Mesenchymal stem cell (in vitro differentiated cells and primary cell): ENCODE measurements at regions not wholly inside any gene's neighbourhood (a gene's known extent, or its start where the extent isn't known, plus 50 kb on each side); places are given as distances from the start of the nearest gene placed in this dataset.

Experiments used
- DNase-seq: peaks from one replicate; pipeline ENCODE4 v3.0.0-alpha.2; 2013
- H2AFZ ChIP-seq: one replicate; pipeline ENCODE4 v1.6.1; 2013; ENCODE audit warnings: low read depth, mild to moderate bottlenecking, control low read depth, inconsistent platforms, low read length, moderate library complexity
- H2AK5ac ChIP-seq: 2 replicates; pipeline ENCODE4 v1.6.1; 2013; ENCODE audit warnings: low read length, moderate library complexity, mild to moderate bottlenecking, inconsistent platforms; ENCODE audit not compliant: severe bottlenecking
- H2BK120ac ChIP-seq: one replicate; pipeline ENCODE4 v1.6.1; 2013; ENCODE audit warnings: low read depth, mild to moderate bottlenecking, inconsistent platforms, low read length, moderate library complexity
- H2BK12ac ChIP-seq, 2 experiments: one replicate each; pipeline ENCODE4 v1.6.1; 2013; ENCODE audit warnings: inconsistent platforms in 2 of 2, low read length in 2 of 2, mild to moderate bottlenecking in 2 of 2, moderate library complexity in 2 of 2, control low read depth in 1 of 2
- H2BK15ac ChIP-seq: one replicate; pipeline ENCODE4 v1.6.1; 2013; ENCODE audit warnings: mild to moderate bottlenecking, low read depth, inconsistent platforms; ENCODE audit not compliant: poor library complexity, severe bottlenecking
- H2BK5ac ChIP-seq: 2 replicates; pipeline ENCODE4 v1.6.1; 2013; ENCODE audit warnings: low read depth, mild to moderate bottlenecking, low read length, control low read depth, inconsistent platforms; ENCODE audit not compliant: poor library complexity, severe bottlenecking
- H3K14ac ChIP-seq, 2 experiments: one replicate each; pipeline ENCODE4 v1.6.1; 2013; ENCODE audit warnings: inconsistent platforms in 2 of 2, low read length in 2 of 2, control low read depth in 1 of 2, mild to moderate bottlenecking in 1 of 2, moderate library complexity in 1 of 2
- H3K18ac ChIP-seq, 2 experiments: one replicate each; pipeline ENCODE4 v1.6.1; 2013; ENCODE audit warnings: inconsistent platforms in 2 of 2, low read length in 2 of 2, control low read depth in 1 of 2, low read depth in 1 of 2, mild to moderate bottlenecking in 1 of 2
- H3K23ac ChIP-seq, 2 experiments: one replicate each; pipeline ENCODE4 v1.6.1; 2013; ENCODE audit warnings: inconsistent platforms in 2 of 2, low read length in 2 of 2, mild to moderate bottlenecking in 2 of 2, moderate library complexity in 2 of 2, control low read depth in 1 of 2
- H3K27ac ChIP-seq: 2 replicates; pipeline ENCODE4 v1.5.1; 2013; ENCODE audit warnings: mild to moderate bottlenecking, moderate library complexity, low read length, control low read depth, inconsistent platforms; ENCODE audit not compliant: poor library complexity, severe bottlenecking
- H3K27me3 ChIP-seq, 2 experiments: 2 replicates each; pipeline versions ENCODE4 v1.6.1 to v1.7.0; 2013; ENCODE audit warnings: low read length in 2 of 2, mild to moderate bottlenecking in 2 of 2, moderate library complexity in 2 of 2, control low read depth in 1 of 2, inconsistent platforms in 1 of 2; ENCODE audit not compliant: control insufficient read depth in 1 of 2, insufficient read depth in 1 of 2
- H3K36me3 ChIP-seq, 2 experiments: 2 replicates each; pipeline versions ENCODE4 v1.6.1 to v1.7.0; 2013; ENCODE audit warnings: low read length in 2 of 2, control low read depth in 1 of 2, inconsistent platforms in 1 of 2, low read depth in 1 of 2, mild to moderate bottlenecking in 1 of 2; ENCODE audit not compliant: insufficient read depth in 2 of 2, control insufficient read depth in 1 of 2
- H3K4ac ChIP-seq, 2 experiments: one replicate each; pipeline ENCODE4 v1.6.1; 2013; ENCODE audit warnings: inconsistent platforms in 2 of 2, low read length in 2 of 2, mild to moderate bottlenecking in 2 of 2, moderate library complexity in 2 of 2, control low read depth in 1 of 2, low read depth in 1 of 2
- H3K4me1 ChIP-seq: 2 replicates; pipeline ENCODE4 v1.6.1; 2013; ENCODE audit warnings: low read depth, low read length, control low read depth; ENCODE audit not compliant: control insufficient read depth, insufficient read depth
- H3K4me2 ChIP-seq: 2 replicates; pipeline ENCODE4 v1.6.1; 2013; ENCODE audit warnings: low read length, mild to moderate bottlenecking, inconsistent platforms; ENCODE audit not compliant: poor library complexity, severe bottlenecking
- H3K4me3 ChIP-seq, 2 experiments: 2 replicates each; pipeline versions ENCODE4 v1.5.1 to v1.7.0; 2013; ENCODE audit warnings: low read length in 2 of 2, mild to moderate bottlenecking in 2 of 2, control low read depth in 1 of 2, low read depth in 1 of 2; ENCODE audit not compliant: insufficient read depth in 1 of 2
- H3K79me1 ChIP-seq: replicated peaks from 2 replicates; pipeline ENCODE4 v1.6.1; 2013; ENCODE audit warnings: mild to moderate bottlenecking, control low read depth, low read length, inconsistent platforms; ENCODE audit not compliant: poor library complexity, severe bottlenecking
- H3K9ac ChIP-seq: 2 replicates; pipeline ENCODE4 v1.7.0; 2013; ENCODE audit warnings: mild to moderate bottlenecking, low read length, moderate library complexity
- H3K9me3 ChIP-seq: 2 replicates; pipeline ENCODE4 v1.7.0; 2013; ENCODE audit warnings: mild to moderate bottlenecking, low read length; ENCODE audit not compliant: control insufficient read depth
- H4K8ac ChIP-seq: one replicate; pipeline ENCODE4 v1.6.1; 2013; ENCODE audit warnings: inconsistent platforms, mild to moderate bottlenecking, low read length, moderate library complexity
- H4K91ac ChIP-seq: one replicate; pipeline ENCODE4 v1.6.1; 2013; ENCODE audit warnings: mild to moderate bottlenecking, low read length, inconsistent platforms
- WGBS: methylation state at CpG from one replicate; pipeline ENCODE4 v1.1.7; 2013; ENCODE audit warnings: mixed read lengths; 5-methylcytosine and 5-hydroxymethylcytosine counted together

GRCh38 chr16:62546701-62547100 is 510.5 kb upstream of the CDH8 start:
- Histone ChIP-seq H3K4ac (no peak overlapping the region), H3K4me3 (no peak overlapping the region), H3K79me1 (no peaks in the 10 kb centered on the region), H2BK15ac (no peak overlapping the region), H3K18ac (no peak overlapping the region), H3K9me3 (peaks cover 6% of the 10 kb centered on the region), H2BK120ac (no peak overlapping the region), H2BK12ac (no peak overlapping the region), H4K8ac (no peak overlapping the region), H3K4me2 (no peak overlapping the region), H2AK5ac (no peak overlapping the region), H3K36me3 (no peaks in the 10 kb centered on the region), H2BK5ac (no peak overlapping the region), H3K23ac (no peak overlapping the region), H3K27ac (no peak overlapping the region), H3K9ac (no peak overlapping the region), H3K14ac (no peak overlapping the region), H3K27me3 (no peaks in the 10 kb centered on the region), H3K4me1 (no peaks in the 10 kb centered on the region), H2AFZ (no peak overlapping the region), H4K91ac (no peak overlapping the region)
- 100% methylated on average over 1 of the region's 1 CpG for WGBS
- no peak for DNase-seq

DNA sequence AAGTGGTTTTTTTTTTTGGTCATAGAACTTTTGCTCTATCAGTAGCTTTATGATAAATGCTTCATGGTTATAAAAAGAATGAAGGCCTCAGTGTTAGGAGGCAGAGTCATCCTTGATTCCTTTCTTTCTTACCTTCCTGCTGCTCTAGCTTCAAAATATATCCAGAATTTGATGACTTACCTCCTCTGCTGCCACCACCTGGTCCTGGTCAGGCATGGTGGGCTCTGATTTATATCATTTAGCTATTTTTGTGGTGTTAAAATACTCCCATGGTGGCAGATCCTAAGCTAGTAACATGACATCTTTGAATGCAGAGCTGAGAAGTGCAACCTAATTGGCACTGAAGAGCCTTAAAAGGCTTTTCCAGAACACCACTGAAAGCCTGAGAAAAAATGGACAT is 508.8 kb upstream of the CDH8 start:
- no peak overlapping the region for H3K4me3 ChIP-seq
- H3K9me3 ChIP-seq = peaks cover 2% of the 10 kb centered on the region
- H4K8ac ChIP-seq = no peak overlapping the region
- no peak overlapping the region for H2BK15ac ChIP-seq
- no peak overlapping the region for H2BK5ac ChIP-seq
- no peaks in the 10 kb centered on the region for H3K27me3 ChIP-seq
- no peak overlapping the region for H3K27ac ChIP-seq
- no peak overlapping the region for H3K14ac ChIP-seq
- no peak overlapping the region for H2AFZ ChIP-seq
- H3K79me1 ChIP-seq = no peaks in the 10 kb centered on the region
- no peaks in the 10 kb centered on the region for H3K36me3 ChIP-seq
- H2AK5ac ChIP-seq = no peak overlapping the region
- no peak overlapping the region for H2BK12ac ChIP-seq
- H2BK120ac ChIP-seq = no peak overlapping the region
- no peak overlapping the region for H3K4ac ChIP-seq
- H3K23ac ChIP-seq = no peak overlapping the region
- H4K91ac ChIP-seq = no peak overlapping the region
- H3K18ac ChIP-seq = no peak overlapping the region
- H3K4me1 ChIP-seq = no peaks in the 10 kb centered on the region
- no peak for DNase-seq
- H3K4me2 ChIP-seq = no peak overlapping the region
- no peak overlapping the region for H3K9ac ChIP-seq

- DNase-seq = no peak
- Histone ChIP-seq H2AK5ac (no peak overlapping the region), H3K27me3 (no peaks in the 10 kb centered on the region), H3K9ac (no peak overlapping the region), H3K27ac (no peak overlapping the region), H3K4me3 (no peak overlapping the region), H3K4me2 (no peak overlapping the region), H2BK12ac (no peak overlapping the region), H2BK15ac (no peak overlapping the region), H3K9me3 (no peaks in the 10 kb centered on the region), H4K8ac (no peak overlapping the region), H3K36me3 (no peaks in the 10 kb centered on the region), H3K14ac (no peak overlapping the region), H2BK5ac (no peak overlapping the region), H3K23ac (no peak overlapping the region), H2BK120ac (no peak overlapping the region), H3K79me1 (no peaks in the 10 kb centered on the region), H2AFZ (no peak overlapping the region), H3K4ac (no peak overlapping the region), H3K18ac (no peak overlapping the region), H4K91ac (no peak overlapping the region), H3K4me1 (no peaks in the 10 kb centered on the region)
- WGBS = 53% methylated on average over 1 of the region's 1 CpG
These were observed 507.3 kb upstream of the CDH8 start for GRCh38 chr16:62543516-62543915.

DNA sequence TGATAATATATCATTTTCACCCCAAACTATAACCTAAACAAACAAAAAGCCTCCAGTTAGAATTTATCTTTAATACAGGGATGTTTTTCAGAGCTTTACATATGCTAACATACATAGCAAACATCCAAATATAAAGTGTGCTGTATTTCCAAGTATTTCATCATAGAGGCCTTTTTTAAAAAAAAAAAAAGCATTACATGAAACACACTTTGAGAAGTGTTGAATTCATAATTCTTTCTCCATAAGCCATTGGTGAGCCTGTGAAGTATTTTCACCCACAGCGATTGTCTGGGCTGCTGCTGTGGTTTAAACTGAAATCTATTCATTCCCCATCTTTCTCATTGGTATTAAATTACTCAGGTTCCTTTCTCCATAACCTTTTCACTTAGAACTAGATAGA is 503.4 kb upstream of the CDH8 start:
- H2BK12ac ChIP-seq = no peak overlapping the region
- no peak overlapping the region for H3K27ac ChIP-seq
- no peak for DNase-seq
- no peaks in the 10 kb centered on the region for H3K9me3 ChIP-seq
- no peaks in the 10 kb centered on the region for H3K4me1 ChIP-seq
- H3K27me3 ChIP-seq = no peaks in the 10 kb centered on the region
- H3K9ac ChIP-seq = no peak overlapping the region
- no peak overlapping the region for H2BK120ac ChIP-seq
- H2BK5ac ChIP-seq = no peak overlapping the region
- no peak overlapping the region for H3K14ac ChIP-seq
- no peak overlapping the region for H4K91ac ChIP-seq
- no peaks in the 10 kb centered on the region for H3K79me1 ChIP-seq
- H3K36me3 ChIP-seq = no peaks in the 10 kb centered on the region
- H3K4me3 ChIP-seq = no peak overlapping the region
- no peak overlapping the region for H3K23ac ChIP-seq
- H3K18ac ChIP-seq = no peak overlapping the region
- no peak overlapping the region for H2AK5ac ChIP-seq
- H2BK15ac ChIP-seq = no peak overlapping the region
- no peak overlapping the region for H2AFZ ChIP-seq
- 86% methylated on average over 1 of the region's 1 CpG for WGBS
- no peak overlapping the region for H3K4ac ChIP-seq
- no peak overlapping the region for H3K4me2 ChIP-seq
- H4K8ac ChIP-seq = no peak overlapping the region
